Small intestine (tissue), 7 donors: ENCODE measurements at regions not wholly inside any gene's neighbourhood (a gene's known extent, or its start where the extent isn't known, plus 50 kb on each side); places are given as distances from the start of the nearest gene placed in this dataset.

Experiments used
- DNase-seq, 2 donors: peaks; one replicate each; pipeline versions ENCODE4 v3.0.0 to v3.0.0-alpha.2; 2013
- FAIRE-seq: peaks from 2 replicates; lab custom pipeline; 2012; peaks lifted over from hg19 to GRCh38; lab: Jason Lieb, UNC
- H3K27ac ChIP-seq, 3 donors: one replicate each; pipeline ENCODE4 v1.5.1; 2013; ENCODE audit warnings: low read length in 2 of 3, mild to moderate bottlenecking in 2 of 3, control low read depth in 1 of 3, inconsistent platforms in 1 of 3, low read depth in 1 of 3, moderate library complexity in 1 of 3
- H3K27me3 ChIP-seq, 3 donors: one replicate each; pipeline ENCODE4 v1.6.1; 2013; ENCODE audit warnings: low read length in 3 of 3, inconsistent platforms in 1 of 3; ENCODE audit not compliant: control insufficient read depth in 3 of 3, insufficient read depth in 3 of 3
- H3K36me3 ChIP-seq, 3 donors: one replicate each; pipeline ENCODE4 v1.6.1; 2013; ENCODE audit warnings: low read length in 3 of 3, inconsistent platforms in 1 of 3, low read depth in 1 of 3, mild to moderate bottlenecking in 1 of 3, moderate library complexity in 1 of 3; ENCODE audit not compliant: control insufficient read depth in 3 of 3, insufficient read depth in 2 of 3
- H3K4me1 ChIP-seq, 3 donors: one replicate each; pipeline ENCODE4 v1.6.1; 2013; ENCODE audit warnings: low read length in 2 of 3, inconsistent platforms in 1 of 3, low read depth in 1 of 3, mild to moderate bottlenecking in 1 of 3, moderate library complexity in 1 of 3; ENCODE audit not compliant: control insufficient read depth in 3 of 3, insufficient read depth in 2 of 3
- H3K4me3 ChIP-seq, 3 donors: one replicate each; pipeline ENCODE4 v1.5.1; 2013; ENCODE audit warnings: low read length in 3 of 3, control low read depth in 1 of 3, inconsistent platforms in 1 of 3, low read depth in 1 of 3, mild to moderate bottlenecking in 1 of 3, moderate library complexity in 1 of 3
- H3K9me3 ChIP-seq, 2 donors: one replicate each; pipeline ENCODE4 v1.6.1; 2013; ENCODE audit warnings: low read depth in 1 of 2, low read length in 1 of 2; ENCODE audit not compliant: control insufficient read depth in 2 of 2, insufficient read depth in 1 of 2
- WGBS, 3 donors: extraction: QIAGEN DNeasy Blood & Tissue Kit; methylation state at CpG; one replicate each; pipeline ENCODE4 v1.1.7; 2013; 5-methylcytosine and 5-hydroxymethylcytosine counted together
- donor health status: healthy with polysubstance abuse.
- donor health status: control.
- donor health status: control.
- donor health status: Bipolar disorder and iron deficiency.
- donor health status: healthy.

- Histone ChIP-seq H3K9me3 (no peaks in the 10 kb centered on the region), H3K4me1 (no peaks in the 10 kb centered on the region), H3K4me3 (no peak overlapping the region), H3K27me3 (no peaks in the 10 kb centered on the region), H3K36me3 (no peaks in the 10 kb centered on the region), H3K27ac (no peak overlapping the region)
- 41 to 50% (median 44%) methylated on average over 3 of the region's 3 CpGs for WGBS, 3 donors
- no peak for FAIRE-seq
- DNase-seq, result no peak
These were observed 1350.1 kb upstream of the C9orf72 start for GRCh38 chr9:28923351-28923750.

GRCh38 chr9:28925157-28925556 is 1351.9 kb upstream of the C9orf72 start:
- no peaks in the 10 kb centered on the region for H3K27me3 ChIP-seq
- 52 to 76% (median 64%) methylated on average over 3 of the region's 3 CpGs for whole genome bisulfite sequencing, 3 donors
- H3K9me3 ChIP-seq, result no peaks in the 10 kb centered on the region
- H3K27ac ChIP-seq, result no peak overlapping the region
- FAIRE-seq, result no peak
- DNase-seq, result no peak
- H3K4me1 ChIP-seq, result no peaks in the 10 kb centered on the region
- no peak overlapping the region for H3K4me3 ChIP-seq
- no peaks in the 10 kb centered on the region for H3K36me3 ChIP-seq

- no peaks in the 10 kb centered on the region for H3K36me3 ChIP-seq
- no peaks in the 10 kb centered on the region for H3K4me1 ChIP-seq
- H3K9me3 ChIP-seq, result no peaks in the 10 kb centered on the region
- WGBS, 3 donors, result 80 to 86% (median 82%) methylated on average over 3 of the region's 3 CpGs
- no peak for DNase-seq
- H3K27me3 ChIP-seq, result no peaks in the 10 kb centered on the region
- no peak overlapping the region for H3K27ac ChIP-seq
- no peak for FAIRE-seq
- no peak overlapping the region for H3K4me3 ChIP-seq
These were observed 1353.0 kb upstream of the C9orf72 start for GRCh38 chr9:28926306-28926705.

- DNase-seq (no peak), FAIRE-seq (no peak)
- WGBS, 3 donors, result 82 to 84% (median 83%) methylated on average over 1 of the region's 1 CpG
- no peaks in the 10 kb centered on the region for H3K9me3 ChIP-seq
- H3K27ac ChIP-seq, result no peak overlapping the region
- H3K36me3 ChIP-seq, result no peaks in the 10 kb centered on the region
- H3K27me3 ChIP-seq, result no peaks in the 10 kb centered on the region
- no peaks in the 10 kb centered on the region for H3K4me1 ChIP-seq
- H3K4me3 ChIP-seq, result no peak overlapping the region
These were observed 1354.4 kb upstream of the C9orf72 start for GRCh38 chr9:28927691-28928090.

GRCh38 chr9:28929433-28929832 is 1356.2 kb upstream of the C9orf72 start:
- no peaks in the 10 kb centered on the region for H3K9me3 ChIP-seq
- no peak overlapping the region for H3K4me3 ChIP-seq
- FAIRE-seq (no peak), DNase-seq (no peak)
- H3K27me3 ChIP-seq, result no peaks in the 10 kb centered on the region
- H3K36me3 ChIP-seq, result no peaks in the 10 kb centered on the region
- no peak overlapping the region for H3K27ac ChIP-seq
- WGBS, 3 donors, result 66 to 81% (median 80%) methylated on average over 3 of the region's 3 CpGs
- H3K4me1 ChIP-seq, result no peaks in the 10 kb centered on the region

GRCh38 chr9:28930766-28931165 is 1357.5 kb upstream of the C9orf72 start:
- Histone ChIP-seq H3K27me3 (no peaks in the 10 kb centered on the region), H3K9me3 (no peaks in the 10 kb centered on the region), H3K27ac (no peak overlapping the region), H3K36me3 (no peaks in the 10 kb centered on the region), H3K4me3 (no peak overlapping the region), H3K4me1 (no peaks in the 10 kb centered on the region)
- WGBS, 3 donors, result 83 to 88% (median 85%) methylated on average over 3 of the region's 3 CpGs
- FAIRE-seq, result no peak
- DNase-seq, result no peak

GRCh38 chr9:28934111-28934510 is 1360.8 kb upstream of the C9orf72 start:
- Histone ChIP-seq H3K27me3 (no peaks in the 10 kb centered on the region), H3K9me3 (no peaks in the 10 kb centered on the region), H3K4me1 (no peaks in the 10 kb centered on the region), H3K4me3 (no peak overlapping the region), H3K36me3 (no peaks in the 10 kb centered on the region), H3K27ac (no peak overlapping the region)
- DNase-seq (no peak), FAIRE-seq (no peak)

- WGBS, 3 donors, result 12 to 51% (median 15%) methylated on average over 3 of the region's 3 CpGs
- no peaks in the 10 kb centered on the region for H3K4me1 ChIP-seq
- H3K36me3 ChIP-seq, result no peaks in the 10 kb centered on the region
- H3K9me3 ChIP-seq, result no peaks in the 10 kb centered on the region
- H3K27ac ChIP-seq, result no peak overlapping the region
- FAIRE-seq (no peak), DNase-seq (no peak)
- H3K27me3 ChIP-seq, result no peaks in the 10 kb centered on the region
- H3K4me3 ChIP-seq, result no peak overlapping the region
These were observed 1365.7 kb upstream of the C9orf72 start for GRCh38 chr9:28938981-28939380.

GRCh38 chr9:28941856-28942255 is 1368.6 kb upstream of the C9orf72 start:
- Histone ChIP-seq H3K9me3 (no peaks in the 10 kb centered on the region), H3K4me3 (no peak overlapping the region)
- no peak for FAIRE-seq

More at GRCh38 chr9:28941856-28942255, 1368.6 kb upstream of the C9orf72 start:
- no peak overlapping the region for H3K27ac ChIP-seq
- no peaks in the 10 kb centered on the region for H3K36me3 ChIP-seq
- no peak for DNase-seq
- H3K4me1 ChIP-seq, result no peaks in the 10 kb centered on the region
- whole genome bisulfite sequencing, 3 donors, result 26 to 41% (median 30%) methylated on average over 2 of the region's 2 CpGs
- no peaks in the 10 kb centered on the region for H3K27me3 ChIP-seq
